ENCODE measurements at regions not wholly inside any gene's neighbourhood (a gene's known extent, or its start where the extent isn't known, plus 50 kb on each side); places are given as distances from the start of the nearest gene placed in this dataset.

- Histone ChIP-seq H3K4me3 (no peak overlapping the region), H3K27me3 (peaks cover 0 to 4% of the 10 kb centered on the region in 2 donors), H3K27ac (no peak overlapping the region), H3K4me1 (no peaks in the 10 kb centered on the region), H3K9me3 (no peaks in the 10 kb centered on the region), H3K36me3 (no peaks in the 10 kb centered on the region)
- no peak for DNase-seq
- TF ChIP-seq CTCF (IDR thresholded peaks at IDR 0.05): no peak
- intact Hi-C loops (cut with DNase I; ENCODE audit: low total_unique reads): no loop called here
Measured at GRCh38 chr14:97776890-97777558, 979.8 kb downstream of the VRK1 start.

- intact Hi-C loops (cut with DNase I; ENCODE audit: low total_unique reads): no loop called here
- Histone ChIP-seq H3K27ac (no peak overlapping the region), H3K9me3 (no peaks in the 10 kb centered on the region), H3K36me3 (no peaks in the 10 kb centered on the region), H3K4me3 (no peak overlapping the region), H3K4me1 (no peaks in the 10 kb centered on the region), H3K27me3 (peaks cover 0 to 4% of the 10 kb centered on the region in 2 donors)
- TF ChIP-seq CTCF (IDR thresholded peaks at IDR 0.05): no peak
- no peak for DNase-seq
Measured at GRCh38 chr14:97777622-97778355, 980.6 kb downstream of the VRK1 start.

GRCh38 chr14:97779140-97779539, 982.0 kb downstream of the VRK1 start:
- no peaks in the 10 kb centered on the region for H3K36me3 ChIP-seq
- TF ChIP-seq CTCF (IDR thresholded peaks at IDR 0.05): no peak
- H3K27me3 ChIP-seq: peaks cover 0 to 4% of the 10 kb centered on the region in 2 donors
- no peak overlapping the region for H3K27ac ChIP-seq
- H3K9me3 ChIP-seq: no peaks in the 10 kb centered on the region
- no peak for DNase-seq
- intact Hi-C loops (cut with DNase I; ENCODE audit: low total_unique reads): no loop called here
- no peak overlapping the region for H3K4me3 ChIP-seq
- no peaks in the 10 kb centered on the region for H3K4me1 ChIP-seq

GRCh38 chr14:97780804-97781203, 983.6 kb downstream of the VRK1 start:
- peaks cover 0 to 4% of the 10 kb centered on the region in 2 donors for H3K27me3 ChIP-seq
- H3K36me3 ChIP-seq: no peaks in the 10 kb centered on the region
- intact Hi-C loops (cut with DNase I; ENCODE audit: low total_unique reads): no loop called here
- H3K4me3 ChIP-seq: no peak overlapping the region
- no peaks in the 10 kb centered on the region for H3K9me3 ChIP-seq
- no peak overlapping the region for H3K27ac ChIP-seq
- no peaks in the 10 kb centered on the region for H3K4me1 ChIP-seq
- no peak for DNase-seq
- no peak for TF ChIP-seq CTCF (IDR thresholded peaks at IDR 0.05)

- Histone ChIP-seq H3K9me3 (no peaks in the 10 kb centered on the region), H3K36me3 (no peaks in the 10 kb centered on the region), H3K27ac (no peak overlapping the region), H3K4me1 (no peaks in the 10 kb centered on the region), H3K27me3 (peaks cover 0 to 3% of the 10 kb centered on the region in 2 donors), H3K4me3 (no peak overlapping the region)
- no peak for TF ChIP-seq CTCF (IDR thresholded peaks at IDR 0.05)
- no peak for DNase-seq
- intact Hi-C loops (cut with DNase I; ENCODE audit: low total_unique reads): no loop called here
Measured at GRCh38 chr14:97781961-97782360, 984.8 kb downstream of the VRK1 start.
